Naive thymus-derived CD8-positive, alpha-beta T cell (primary cell): ENCODE measurements at regions not wholly inside any gene's neighbourhood (a gene's known extent, or its start where the extent isn't known, plus 50 kb on each side); places are given as distances from the start of the nearest gene placed in this dataset.

Experiments used
- ATAC-seq, 2 donors: fragments of 150-1000 bp; cut with Tn5 transposase in 1 of 2; sonication (Bioruptor Pico), chemical (Tn5 transposase) in 1 of 2; 1 replicate in 1 of 2; 2 replicates in 1 of 2; pipeline ENCODE4 v1.10.0; 2021; ENCODE audit warnings: mild to moderate bottlenecking in 2 of 2, moderate library complexity in 2 of 2
- POLR2A ChIA-PET: fragments of 350-600 bp; sonication (Branson Sonifier 250); formaldehyde crosslinking; loops from one replicate; lab custom pipeline; 2021; ENCODE audit warnings: antibody characterized with exemption; lab: Charles Lee
- DNase-seq, 10 donors: peaks; one replicate each; pipeline versions ENCODE4 v3.0.0 to v3.0.0-alpha.2; 2020 to 2022
- H3K27ac Mint-ChIP-seq, 10 donors: one replicate each; pipeline ENCODE4 v1.8.0; 2020 to 2022; ENCODE audit warnings: mild to moderate bottlenecking in 10 of 10, mixed read lengths in 10 of 10, moderate library complexity in 4 of 10, inconsistent platforms in 1 of 10
- H3K27me3 Mint-ChIP-seq, 5 donors: one replicate each; pipeline ENCODE4 v1.8.0; 2021 to 2022; ENCODE audit warnings: mixed read lengths in 5 of 5
- H3K36me3 Mint-ChIP-seq, 3 donors: one replicate each; pipeline ENCODE4 v1.8.0; 2020 to 2022; ENCODE audit warnings: mixed read lengths in 3 of 3, mild to moderate bottlenecking in 2 of 3, inconsistent platforms in 1 of 3
- H3K4me1 Mint-ChIP-seq, 4 donors: one replicate each; pipeline ENCODE4 v1.8.0; 2021 to 2022; ENCODE audit warnings: mixed read lengths in 4 of 4
- H3K4me3 Mint-ChIP-seq, 10 donors: one replicate each; pipeline ENCODE4 v1.8.0; 2020 to 2022; ENCODE audit warnings: mild to moderate bottlenecking in 10 of 10, mixed read lengths in 10 of 10, moderate library complexity in 6 of 10, inconsistent platforms in 1 of 10
- H3K9me3 Mint-ChIP-seq, 9 donors: one replicate each; pipeline ENCODE4 v1.8.0; 2020 to 2022; ENCODE audit warnings: mixed read lengths in 9 of 9, mild to moderate bottlenecking in 3 of 9, inconsistent platforms in 1 of 9, moderate library complexity in 1 of 9

- POLR2A ChIA-PET = no interaction called here
- no peak for DNase-seq
- Mint-ChIP-seq H3K36me3 (no peaks in the 10 kb centered on the region), H3K4me3 (no peak overlapping the region), H3K9me3 (peaks cover 2 to 22% (median 11%) of the 10 kb centered on the region in 9 donors), H3K27ac (no peak overlapping the region), H3K4me1 (no peaks in the 10 kb centered on the region), H3K27me3 (peaks cover 0 to 8% (median 7%) of the 10 kb centered on the region in 5 donors)
- no peak for ATAC-seq
These were observed 163.9 kb upstream of the HNMT start for GRCh38 chr2:137800386-137800785.

GRCh38 chr2:137801228-137801627 is 163.0 kb upstream of the HNMT start:
- no peak for ATAC-seq
- Mint-ChIP-seq H3K9me3 (peaks cover 2 to 20% (median 11%) of the 10 kb centered on the region in 9 donors), H3K36me3 (no peaks in the 10 kb centered on the region), H3K27me3 (peaks cover 0 to 11% (median 7%) of the 10 kb centered on the region in 5 donors), H3K27ac (no peak overlapping the region), H3K4me3 (no peak overlapping the region), H3K4me1 (no peaks in the 10 kb centered on the region)
- POLR2A ChIA-PET = no interaction called here
- DNase-seq = no peak

- no peaks in the 10 kb centered on the region for H3K4me1 Mint-ChIP-seq
- no peaks in the 10 kb centered on the region for H3K36me3 Mint-ChIP-seq
- ATAC-seq = no peak
- no peak overlapping the region for H3K27ac Mint-ChIP-seq
- no peak overlapping the region for H3K4me3 Mint-ChIP-seq
- POLR2A ChIA-PET = no interaction called here
- DNase-seq = no peak
- peaks cover 0 to 11% (median 7%) of the 10 kb centered on the region in 5 donors for H3K27me3 Mint-ChIP-seq
- peaks cover 0 to 20% (median 11%) of the 10 kb centered on the region in 9 donors for H3K9me3 Mint-ChIP-seq
These were observed 162.2 kb upstream of the HNMT start for GRCh38 chr2:137802038-137802437.

- no peak overlapping the region for H3K27ac Mint-ChIP-seq
- POLR2A ChIA-PET = no interaction called here
- H3K4me3 Mint-ChIP-seq = no peak overlapping the region
- peaks cover 0 to 16% (median 8%) of the 10 kb centered on the region in 9 donors for H3K9me3 Mint-ChIP-seq
- H3K4me1 Mint-ChIP-seq = no peaks in the 10 kb centered on the region
- peaks cover 0 to 14% (median 7%) of the 10 kb centered on the region in 5 donors for H3K27me3 Mint-ChIP-seq
- ATAC-seq = no peak
- no peak for DNase-seq
- no peaks in the 10 kb centered on the region for H3K36me3 Mint-ChIP-seq
These were observed 158.0 kb upstream of the HNMT start for GRCh38 chr2:137806068-137806805.

GRCh38 chr2:137809252-137809651 is 155.0 kb upstream of the HNMT start:
- Mint-ChIP-seq H3K27ac (no peak overlapping the region), H3K4me3 (no peak overlapping the region), H3K27me3 (peaks cover 0 to 11% (median 0%) of the 10 kb centered on the region in 5 donors), H3K4me1 (no peaks in the 10 kb centered on the region), H3K9me3 (peaks cover 0 to 9% (median 2%) of the 10 kb centered on the region in 9 donors), H3K36me3 (no peaks in the 10 kb centered on the region)
- DNase-seq (no peak), ATAC-seq (no peak)
- POLR2A ChIA-PET = no interaction called here

- POLR2A ChIA-PET = no interaction called here
These were observed 154.4 kb upstream of the HNMT start for GRCh38 chr2:137809837-137810236.

GRCh38 chr2:137812517-137812916 is 151.8 kb upstream of the HNMT start:
- H3K27me3 Mint-ChIP-seq = peaks cover 0 to 6% (median 0%) of the 10 kb centered on the region in 5 donors
- H3K36me3 Mint-ChIP-seq = no peaks in the 10 kb centered on the region
- H3K9me3 Mint-ChIP-seq = peaks cover 0 to 5% (median 2%) of the 10 kb centered on the region in 9 donors
- DNase-seq (no peak), ATAC-seq (no peak)
- no peak overlapping the region for H3K27ac Mint-ChIP-seq
- H3K4me3 Mint-ChIP-seq = no peak overlapping the region
- POLR2A ChIA-PET = no interaction called here
- no peaks in the 10 kb centered on the region for H3K4me1 Mint-ChIP-seq

More at GRCh38 chr2:137809837-137810236, 154.4 kb upstream of the HNMT start:
- no peak overlapping the region for H3K27ac Mint-ChIP-seq
- H3K27me3 Mint-ChIP-seq = peaks cover 0 to 11% (median 0%) of the 10 kb centered on the region in 5 donors
- no peaks in the 10 kb centered on the region for H3K36me3 Mint-ChIP-seq
- no peaks in the 10 kb centered on the region for H3K4me1 Mint-ChIP-seq
- H3K9me3 Mint-ChIP-seq = peaks cover 0 to 9% (median 2%) of the 10 kb centered on the region in 9 donors
- DNase-seq (no peak), ATAC-seq (no peak)
- no peak overlapping the region for H3K4me3 Mint-ChIP-seq

GRCh38 chr2:137813176-137813575 is 151.1 kb upstream of the HNMT start:
- DNase-seq (no peak), ATAC-seq (no peak)
- Mint-ChIP-seq H3K9me3 (peaks cover 0 to 3% (median 1%) of the 10 kb centered on the region in 9 donors), H3K4me3 (no peak overlapping the region), H3K36me3 (no peaks in the 10 kb centered on the region), H3K27ac (no peak overlapping the region), H3K27me3 (peaks cover 0 to 6% (median 0%) of the 10 kb centered on the region in 5 donors), H3K4me1 (no peaks in the 10 kb centered on the region)
- POLR2A ChIA-PET = no interaction called here

- peaks cover 0 to 12% (median 1%) of the 10 kb centered on the region in 5 donors for H3K27me3 Mint-ChIP-seq
- H3K4me3 Mint-ChIP-seq = no peak overlapping the region
- DNase-seq (no peak), ATAC-seq (no peak)
- peaks cover 0 to 6% (median 0%) of the 10 kb centered on the region in 9 donors for H3K9me3 Mint-ChIP-seq
- no peaks in the 10 kb centered on the region for H3K4me1 Mint-ChIP-seq
- H3K27ac Mint-ChIP-seq = no peak overlapping the region
- POLR2A ChIA-PET = no interaction called here
- no peaks in the 10 kb centered on the region for H3K36me3 Mint-ChIP-seq
These were observed 147.2 kb upstream of the HNMT start for GRCh38 chr2:137817058-137817457.

- peaks cover 0 to 6% (median 0%) of the 10 kb centered on the region in 9 donors for H3K9me3 Mint-ChIP-seq
- H3K4me1 Mint-ChIP-seq = peaks cover 0 to 3% (median 0%) of the 10 kb centered on the region in 4 donors
- POLR2A ChIA-PET = interaction anchor here (0.6 kb wide), 1 partner anchor 10 kb away, joined by 4 read pairs; no protein-coding TSS in a partner anchor
- ATAC-seq = no peak
- H3K4me3 Mint-ChIP-seq = no peak overlapping the region
- no peaks in the 10 kb centered on the region for H3K36me3 Mint-ChIP-seq
- H3K27ac Mint-ChIP-seq = no peak overlapping the region
- no peak for DNase-seq
- peaks cover 6 to 39% (median 10%) of the 10 kb centered on the region in 5 donors for H3K27me3 Mint-ChIP-seq
These were observed 141.1 kb upstream of the HNMT start for GRCh38 chr2:137823196-137823595.

GRCh38 chr2:137824501-137824900 is 139.8 kb upstream of the HNMT start:
- Mint-ChIP-seq H3K36me3 (no peaks in the 10 kb centered on the region), H3K4me1 (peaks cover 0 to 3% (median 0%) of the 10 kb centered on the region in 4 donors), H3K4me3 (no peak overlapping the region), H3K27me3 (peaks cover 6 to 44% (median 10%) of the 10 kb centered on the region in 5 donors), H3K27ac (no peak overlapping the region), H3K9me3 (peaks cover 0 to 5% (median 0%) of the 10 kb centered on the region in 9 donors)
- DNase-seq (no peak), ATAC-seq (no peak)
- POLR2A ChIA-PET = no interaction called here

- peaks cover 7 to 35% (median 9%) of the 10 kb centered on the region in 5 donors for H3K27me3 Mint-ChIP-seq
- DNase-seq (no peak), ATAC-seq (no peak)
- H3K4me1 Mint-ChIP-seq = peaks cover 0 to 3% (median 0%) of the 10 kb centered on the region in 4 donors
- H3K27ac Mint-ChIP-seq = no peak overlapping the region
- POLR2A ChIA-PET = no interaction called here
- H3K9me3 Mint-ChIP-seq = peaks cover 0 to 5% (median 0%) of the 10 kb centered on the region in 9 donors
- no peak overlapping the region for H3K4me3 Mint-ChIP-seq
- no peaks in the 10 kb centered on the region for H3K36me3 Mint-ChIP-seq
These were observed 137.6 kb upstream of the HNMT start for GRCh38 chr2:137826373-137827372.
